Upper lobe of left lung (tissue), 6 donors: ENCODE measurements at regions not wholly inside any gene's neighbourhood (a gene's known extent, or its start where the extent isn't known, plus 50 kb on each side); places are given as distances from the start of the nearest gene placed in this dataset.

Experiments
- ATAC-seq, 2 donors: fragments of 200-7000 bp; cut with Tn5 transposase; one replicate each; pipeline ENCODE4 v1.9.1; 2022; ENCODE audit warnings: mild to moderate bottlenecking in 2 of 2, moderate library complexity in 2 of 2; ENCODE audit not compliant: low FRiP score in 2 of 2
- DNase-seq, 2 donors: peaks; one replicate each; pipeline ENCODE4 v3.0.0-alpha.2; 2019 to 2020
- H3K27ac ChIP-seq, 4 donors: fragments of 200-600 bp; sonication (generic); one replicate each; pipeline ENCODE4 v1.5.1; 2016 to 2019
- H3K27me3 ChIP-seq, 4 donors: fragments of 200-600 bp; sonication (generic); one replicate each; pipeline ENCODE4 v1.5.1; 2017 to 2019
- H3K36me3 ChIP-seq, 4 donors: fragments of 200-600 bp; sonication (generic); one replicate each; pipeline ENCODE4 v1.5.1; 2016 to 2019
- H3K4me1 ChIP-seq, 4 donors: fragments of 200-600 bp; sonication (generic); one replicate each; pipeline ENCODE4 v1.5.1; 2018 to 2019
- H3K4me3 ChIP-seq, 4 donors: fragments of 200-600 bp; sonication (generic); one replicate each; pipeline ENCODE4 v1.5.1; 2017 to 2019; ENCODE audit warnings: mild to moderate bottlenecking in 2 of 4, moderate library complexity in 1 of 4
- H3K9me3 ChIP-seq, 4 donors: fragments of 200-600 bp; sonication (generic); one replicate each; pipeline ENCODE4 v1.5.1; 2018 to 2019
- EP300 ChIP-seq, 4 donors: sonication (generic); formaldehyde crosslinking; IDR thresholded peaks; one replicate each; pipeline ENCODE4 v1.5.1; 2017; ENCODE audit warnings: antibody characterized with exemption in 4 of 4, control low read depth in 2 of 4
- POLR2A ChIP-seq, 4 donors: fragments of 450-650 bp; IDR thresholded peaks; one replicate each; pipeline ENCODE4 v1.5.1; 2016 to 2017; ENCODE audit warnings: antibody characterized with exemption in 4 of 4, mild to moderate bottlenecking in 2 of 4
- POLR2AphosphoS5 ChIP-seq, 2 donors: sonication (generic); formaldehyde crosslinking; IDR thresholded peaks; one replicate each; pipeline ENCODE4 v1.5.1; 2017; ENCODE audit warnings: antibody characterized with exemption in 2 of 2
- WGBS, 2 donors: methylation state at CpG; one replicate each; pipeline ENCODE4 v1.1.5; 2017 to 2018; 5-methylcytosine and 5-hydroxymethylcytosine counted together
- TF ChIP-seq, protein P1 (sequence below), 6 experiments: fragments of 450-650 bp in 4 of 6; fragments of 200-600 bp in 2 of 6; sonication (generic) in 2 of 6; IDR thresholded peaks; one replicate each; pipeline ENCODE4 v1.5.1; 2016 to 2019; ENCODE audit warnings: antibody characterized with exemption in 6 of 6
- donor health status: DM: no; HTN: no; CAD: no; lungs with moderate emphysema.
- donor health status: DM: no; HTN: yes; CAD: no; lungs with severe emphysema.

DNA sequence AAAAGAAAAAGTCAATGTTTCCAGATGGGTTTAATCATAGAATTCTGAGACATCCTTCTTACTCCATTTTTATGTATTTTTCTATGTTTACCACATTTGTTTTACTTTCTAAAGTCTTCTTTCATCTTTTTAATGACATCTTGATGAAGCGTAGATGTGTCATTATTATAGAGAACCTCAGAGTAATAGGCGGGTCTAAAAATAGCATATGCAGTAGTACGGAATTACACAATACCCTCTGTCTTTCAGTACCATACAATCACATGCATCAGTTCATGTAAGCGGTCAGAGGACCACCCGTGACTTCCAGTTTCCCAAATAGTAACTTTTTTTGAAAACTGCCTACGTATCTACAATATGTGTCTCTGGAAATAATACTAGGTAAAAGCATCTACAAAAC lies 224.0 kb downstream of the PLOD2 start:
- H3K9me3 ChIP-seq = no peaks in the 10 kb centered on the region
- no peaks in the 10 kb centered on the region for H3K4me1 ChIP-seq
- no peaks in the 10 kb centered on the region for H3K27me3 ChIP-seq
- ATAC-seq (no peak), DNase-seq (no peak)
- WGBS, 2 donors = 74 to 80% methylated on average over 6 of the region's 6 CpGs
- H3K4me3 ChIP-seq = no peak overlapping the region
- no peak overlapping the region for H3K27ac ChIP-seq
- H3K36me3 ChIP-seq = no peaks in the 10 kb centered on the region
- TF ChIP-seq, protein P1, sequence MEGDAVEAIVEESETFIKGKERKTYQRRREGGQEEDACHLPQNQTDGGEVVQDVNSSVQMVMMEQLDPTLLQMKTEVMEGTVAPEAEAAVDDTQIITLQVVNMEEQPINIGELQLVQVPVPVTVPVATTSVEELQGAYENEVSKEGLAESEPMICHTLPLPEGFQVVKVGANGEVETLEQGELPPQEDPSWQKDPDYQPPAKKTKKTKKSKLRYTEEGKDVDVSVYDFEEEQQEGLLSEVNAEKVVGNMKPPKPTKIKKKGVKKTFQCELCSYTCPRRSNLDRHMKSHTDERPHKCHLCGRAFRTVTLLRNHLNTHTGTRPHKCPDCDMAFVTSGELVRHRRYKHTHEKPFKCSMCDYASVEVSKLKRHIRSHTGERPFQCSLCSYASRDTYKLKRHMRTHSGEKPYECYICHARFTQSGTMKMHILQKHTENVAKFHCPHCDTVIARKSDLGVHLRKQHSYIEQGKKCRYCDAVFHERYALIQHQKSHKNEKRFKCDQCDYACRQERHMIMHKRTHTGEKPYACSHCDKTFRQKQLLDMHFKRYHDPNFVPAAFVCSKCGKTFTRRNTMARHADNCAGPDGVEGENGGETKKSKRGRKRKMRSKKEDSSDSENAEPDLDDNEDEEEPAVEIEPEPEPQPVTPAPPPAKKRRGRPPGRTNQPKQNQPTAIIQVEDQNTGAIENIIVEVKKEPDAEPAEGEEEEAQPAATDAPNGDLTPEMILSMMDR (IDR thresholded peaks at IDR 0.05) = no peak
- TF ChIP-seq POLR2AphosphoS5 (IDR thresholded peaks at IDR 0.05) (no peak), POLR2A (IDR thresholded peaks at IDR 0.05) (no peak), EP300 (IDR thresholded peaks at IDR 0.05) (no peak)

DNA sequence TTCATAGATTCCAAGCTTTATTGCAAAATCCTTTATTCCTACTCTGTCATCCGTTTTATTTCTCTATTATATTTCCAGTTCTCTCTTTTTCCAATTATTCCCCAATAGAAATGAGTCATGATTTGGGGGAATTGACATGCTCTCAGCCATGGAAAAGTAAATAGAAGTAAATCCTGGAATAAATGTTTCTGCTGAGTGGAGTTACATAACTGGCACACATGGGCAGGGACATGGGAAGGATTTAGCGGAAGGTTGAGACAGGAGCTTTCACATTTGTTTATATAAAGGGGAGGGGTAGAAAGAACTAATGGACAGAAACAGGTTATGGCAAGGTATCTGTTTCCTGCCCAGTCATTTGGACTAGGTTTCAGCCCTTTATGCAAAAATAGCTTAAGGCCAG lies 221.6 kb downstream of the PLOD2 start:
- Histone ChIP-seq H3K36me3 (no peaks in the 10 kb centered on the region), H3K4me3 (no peak overlapping the region), H3K9me3 (no peaks in the 10 kb centered on the region), H3K27ac (no peak overlapping the region), H3K4me1 (no peaks in the 10 kb centered on the region), H3K27me3 (no peaks in the 10 kb centered on the region)
- DNase-seq (no peak), ATAC-seq (no peak)
- TF ChIP-seq EP300 (IDR thresholded peaks at IDR 0.05) = no peak
- no peak for TF ChIP-seq POLR2AphosphoS5 (IDR thresholded peaks at IDR 0.05)
- TF ChIP-seq, protein P1 (IDR thresholded peaks at IDR 0.05) = no peak
- TF ChIP-seq POLR2A (IDR thresholded peaks at IDR 0.05) = no peak
- 55 to 57% methylated on average over 2 of the region's 2 CpGs for WGBS, 2 donors

DNA sequence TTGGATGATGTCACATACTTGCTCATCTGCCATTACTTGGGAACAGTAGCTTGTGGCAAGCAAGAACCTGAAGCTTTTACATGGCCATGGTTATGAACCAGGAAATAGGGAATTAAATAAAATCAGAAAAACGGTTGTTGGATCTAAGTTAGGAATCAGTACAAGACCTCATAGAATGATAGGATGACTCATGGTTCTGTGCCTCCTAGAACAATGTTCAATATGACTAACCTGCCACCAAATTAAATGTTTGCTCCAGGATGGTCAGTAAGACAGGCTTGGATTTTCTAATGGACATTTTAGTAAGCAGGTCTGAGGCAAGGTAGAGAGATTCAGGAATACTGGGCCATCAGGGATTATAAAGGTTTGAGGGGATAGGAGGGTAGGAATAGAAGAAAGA lies 218.9 kb downstream of the PLOD2 start:
- no peak overlapping the region for H3K27ac ChIP-seq
- no peaks in the 10 kb centered on the region for H3K36me3 ChIP-seq
- DNase-seq (no peak), ATAC-seq (no peak)
- 68 to 75% methylated on average over 1 of the region's 1 CpG for WGBS, 2 donors
- no peak for TF ChIP-seq POLR2AphosphoS5 (IDR thresholded peaks at IDR 0.05)
- TF ChIP-seq EP300 (IDR thresholded peaks at IDR 0.05) = no peak
- no peak for TF ChIP-seq POLR2A (IDR thresholded peaks at IDR 0.05)
- TF ChIP-seq, protein P1 (IDR thresholded peaks at IDR 0.05) = no peak
- no peaks in the 10 kb centered on the region for H3K27me3 ChIP-seq
- H3K4me1 ChIP-seq = no peaks in the 10 kb centered on the region
- H3K9me3 ChIP-seq = no peaks in the 10 kb centered on the region
- H3K4me3 ChIP-seq = no peak overlapping the region

DNA sequence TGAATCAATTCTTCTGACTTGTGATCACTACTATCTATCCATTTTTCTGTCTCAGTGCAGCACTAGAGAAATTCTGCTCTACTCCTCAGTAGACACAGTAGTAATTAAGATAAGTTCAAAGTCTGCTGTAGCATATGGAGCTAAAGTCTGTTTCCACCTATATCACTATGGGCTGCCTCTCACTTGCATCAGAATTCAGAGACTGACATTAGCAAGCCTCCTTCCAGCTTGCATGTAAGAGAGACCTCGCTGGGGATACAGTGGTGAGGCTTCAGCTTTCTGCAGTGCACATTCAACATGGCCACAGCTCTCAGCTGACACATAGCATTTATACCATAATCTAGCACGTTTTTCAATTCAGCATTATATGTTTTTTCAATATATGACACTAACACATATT lies 217.0 kb downstream of the PLOD2 start:
- DNase-seq = no peak
- no peaks in the 10 kb centered on the region for H3K27me3 ChIP-seq
- no peak for ATAC-seq
- H3K4me1 ChIP-seq = no peaks in the 10 kb centered on the region
- no peak overlapping the region for H3K4me3 ChIP-seq
- no peaks in the 10 kb centered on the region for H3K36me3 ChIP-seq
- TF ChIP-seq, protein P1 (IDR thresholded peaks at IDR 0.05) = no peak
- no peak for TF ChIP-seq POLR2A (IDR thresholded peaks at IDR 0.05)
- TF ChIP-seq POLR2AphosphoS5 (IDR thresholded peaks at IDR 0.05) = no peak
- TF ChIP-seq EP300 (IDR thresholded peaks at IDR 0.05) = no peak
- H3K27ac ChIP-seq = no peak overlapping the region
- H3K9me3 ChIP-seq = peaks cover 0 to 4% (median 0%) of the 10 kb centered on the region in 4 donors
- WGBS, 2 donors = 41 to 70% methylated on average over 2 of the region's 2 CpGs

DNA sequence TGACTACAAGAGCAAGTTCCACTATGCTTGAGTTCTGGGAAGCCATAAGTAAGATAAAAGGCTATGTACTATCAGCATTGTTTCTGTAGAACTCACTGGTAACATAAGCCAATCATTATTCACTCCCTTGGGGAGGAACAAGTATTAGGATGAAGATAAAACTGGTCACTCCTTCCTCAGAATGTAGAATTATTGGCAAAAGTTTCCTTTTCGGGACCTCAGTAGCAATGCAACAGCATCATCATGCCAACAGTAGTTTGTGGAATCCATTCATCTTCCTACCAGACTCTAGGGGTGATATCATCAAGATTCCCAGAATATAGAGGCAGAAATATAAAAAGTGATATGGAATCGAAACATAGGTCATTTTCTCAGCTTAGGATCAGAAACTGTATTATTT lies 209.5 kb downstream of the PLOD2 start:
- 83 to 84% methylated on average over 2 of the region's 2 CpGs for WGBS, 2 donors
- TF ChIP-seq POLR2A (IDR thresholded peaks at IDR 0.05) (no peak), POLR2AphosphoS5 (IDR thresholded peaks at IDR 0.05) (no peak), EP300 (IDR thresholded peaks at IDR 0.05) (no peak)
- TF ChIP-seq, protein P1 (IDR thresholded peaks at IDR 0.05) = no peak
- Histone ChIP-seq H3K27ac (no peak overlapping the region), H3K27me3 (no peaks in the 10 kb centered on the region), H3K36me3 (no peaks in the 10 kb centered on the region), H3K9me3 (peaks cover 0 to 4% (median 0%) of the 10 kb centered on the region in 4 donors), H3K4me3 (no peak overlapping the region), H3K4me1 (no peaks in the 10 kb centered on the region)
- no peak for DNase-seq
- no peak for ATAC-seq
